Ishikawa (cell line): ENCODE measurements at regions not wholly inside any gene's neighbourhood (a gene's known extent, or its start where the extent isn't known, plus 50 kb on each side); places are given as distances from the start of the nearest gene placed in this dataset.

Experiments used
- CEBPB ChIP-seq: IDR thresholded peaks from 2 replicates; pipeline ENCODE4 v1.6.1; 2012
- CREB1 ChIP-seq: IDR thresholded peaks from 2 replicates; pipeline ENCODE4 v1.6.1; 2012; ENCODE audit warnings: low read depth
- EGR1 ChIP-seq: IDR thresholded peaks from 2 replicates; pipeline ENCODE4 v1.6.1; 2012
- EP300 ChIP-seq: IDR thresholded peaks from 2 replicates; pipeline ENCODE4 v1.6.1; 2012; ENCODE audit warnings: borderline replicate concordance
- MAX ChIP-seq: IDR thresholded peaks from 2 replicates; pipeline ENCODE4 v1.6.1; 2012
- NFIC ChIP-seq: IDR thresholded peaks from 2 replicates; pipeline ENCODE4 v1.6.1; 2012
- RAD21 ChIP-seq: IDR thresholded peaks from 2 replicates; pipeline ENCODE4 v1.6.1; 2012; ENCODE audit warnings: low read depth
- TEAD4 ChIP-seq: IDR thresholded peaks from 2 replicates; pipeline ENCODE4 v1.6.1; 2012
- YY1 ChIP-seq: IDR thresholded peaks from 2 replicates; pipeline ENCODE4 v1.6.1; 2012; ENCODE audit warnings: low read depth
- ZBTB7A ChIP-seq: IDR thresholded peaks from 2 replicates; pipeline ENCODE4 v1.6.1; 2012; ENCODE audit warnings: low read depth

- TF ChIP-seq TEAD4: no peak
- no peak for TF ChIP-seq MAX
- no peak for TF ChIP-seq ZBTB7A
- no peak for TF ChIP-seq RAD21
- no peak for TF ChIP-seq YY1
- TF ChIP-seq CEBPB: no peak
- TF ChIP-seq EP300: no peak
- TF ChIP-seq EGR1: no peak
- no peak for TF ChIP-seq NFIC
- TF ChIP-seq CREB1: no peak
These were observed 400.2 kb upstream of the ATP11B start for GRCh38 chr3:182393151-182393550.
